HCT116 (cell line): ENCODE measurements at regions not wholly inside any gene's neighbourhood (a gene's known extent, or its start where the extent isn't known, plus 50 kb on each side); places are given as distances from the start of the nearest gene placed in this dataset.

ENCODE experiments used
- ATAC-seq: fragments of 200-7000 bp; cut with Tn5 transposase; 2 replicates; pipeline ENCODE4 v1.9.1; 2020; ENCODE audit warnings: mild to moderate bottlenecking, moderate library complexity
- BruUV-seq: library from RNA; stranded (reverse); fragments of 400-500 nt; replicated peaks from 2 replicates; lab custom pipeline; 2021; lab: Mats Ljungman, UMichigan
- CTCF ChIA-PET: fragments of 300-600 bp; sonication (Branson Sonifier 250); formaldehyde crosslinking; loops from one replicate; lab custom pipeline; 2021; ENCODE audit warnings: antibody characterized with exemption; lab: Charles Lee
- POLR2A ChIA-PET: fragments of 300-600, 350-600 bp; sonication (Branson Sonifier 250); formaldehyde crosslinking; loops from one replicate; lab custom pipeline; 2021; ENCODE audit warnings: antibody characterized with exemption; lab: Charles Lee
- RAD21 ChIA-PET, 2 experiments: fragments of 300-600 bp; sonication (Branson Sonifier 250); formaldehyde crosslinking; loops; one replicate each; lab custom pipeline; 2023; ENCODE audit warnings: low total read pairs in 2 of 2; ENCODE audit not compliant: uncharacterized antibody in 2 of 2, unreplicated experiment in 2 of 2, low non-redundant PET in 1 of 2; lab: Charles Lee
- DNase-seq: peaks from one replicate; pipeline ENCODE4 v3.0.0-alpha.2; 2010; ENCODE audit warnings: low read depth, low spot score
- H2AFZ ChIP-seq: fragments of 200-600 bp; shearing (Covaris generic), sonication (generic); 2 replicates; pipeline ENCODE4 v1.6.1; 2017; ENCODE audit warnings: low read depth, mixed run types, mixed read lengths, antibody characterized with exemption, low read length; ENCODE audit not compliant: poor library complexity, severe bottlenecking
- H3K27ac ChIP-seq: 2 replicates; pipeline ENCODE4 v1.5.1; 2012; ENCODE audit warnings: low read depth, low read length
- H3K27me3 ChIP-seq: fragments of 200-600 bp; sonication (generic); 2 replicates; pipeline ENCODE4 v1.6.1; 2016; ENCODE audit warnings: mixed run types, low read length, mixed read lengths; ENCODE audit not compliant: insufficient read depth
- H3K36me3 ChIP-seq, 2 experiments: fragments of 200-500 bp in 1 of 2; fragments of 200-600 bp in 1 of 2; sonication (Bioruptor generic) in 1 of 2; sonication (generic) in 1 of 2; 2 replicates each; pipeline versions ENCODE4 v1.5.1 to v1.6.1; 2014 to 2016; ENCODE audit warnings: low read length in 2 of 2, inconsistent platforms in 1 of 2, mixed read lengths in 1 of 2, mixed run types in 1 of 2; ENCODE audit not compliant: insufficient read depth in 2 of 2, control insufficient read depth in 1 of 2
- H3K4me1 ChIP-seq, 2 experiments: fragments of 200-600 bp in 1 of 2; sonication (generic) in 1 of 2; 2 replicates each; pipeline versions ENCODE4 v1.5.1 to v1.6.1; 2012 to 2017; ENCODE audit warnings: low read length in 2 of 2, inconsistent platforms in 1 of 2, mild to moderate bottlenecking in 1 of 2, mixed read lengths in 1 of 2, mixed run types in 1 of 2, moderate library complexity in 1 of 2; ENCODE audit not compliant: insufficient read depth in 2 of 2, control insufficient read depth in 1 of 2
- H3K4me2 ChIP-seq: fragments of 200-600 bp; sonication (generic); 2 replicates; pipeline ENCODE4 v1.6.1; 2017; ENCODE audit warnings: mixed run types, low read length, mixed read lengths
- H3K4me3 ChIP-seq, 2 experiments: fragments of 200-600 bp in 1 of 2; sonication (generic) in 1 of 2; replicated peaks in 1 of 2; 2 replicates each; pipeline ENCODE4 v1.5.1; 2011 to 2016; ENCODE audit warnings: low read length in 2 of 2, control low read depth in 1 of 2, low read depth in 1 of 2, mild to moderate bottlenecking in 1 of 2, mixed read lengths in 1 of 2, mixed run types in 1 of 2
- H3K79me2 ChIP-seq: fragments of 200-600 bp; sonication (generic); 2 replicates; pipeline ENCODE4 v1.6.1; 2017; ENCODE audit warnings: mild to moderate bottlenecking, mixed run types, low read length, moderate library complexity, mixed read lengths; ENCODE audit not compliant: insufficient read depth
- H3K9ac ChIP-seq: fragments of 200-600 bp; sonication (generic); 2 replicates; pipeline ENCODE4 v1.6.1; 2016; ENCODE audit warnings: low read length, mixed read lengths
- H3K9me2 ChIP-seq: fragments of 200-600 bp; sonication (generic), shearing (Covaris generic); 2 replicates; pipeline ENCODE4 v1.6.1; 2017; ENCODE audit warnings: mixed run types, mild to moderate bottlenecking, moderate library complexity; ENCODE audit not compliant: insufficient read depth
- H3K9me3 ChIP-seq, 2 experiments: fragments of 200-500 bp in 1 of 2; fragments of 200-600 bp in 1 of 2; sonication (Bioruptor generic) in 1 of 2; sonication (generic) in 1 of 2; 2 replicates each; pipeline ENCODE4 v1.6.1; 2014 to 2017; ENCODE audit warnings: low read length in 2 of 2, mixed read lengths in 2 of 2, inconsistent platforms in 1 of 2, low read depth in 1 of 2, mild to moderate bottlenecking in 1 of 2, mixed run types in 1 of 2, moderate library complexity in 1 of 2; ENCODE audit not compliant: control insufficient read depth in 1 of 2, insufficient read depth in 1 of 2
- H4K20me1 ChIP-seq: fragments of 200-600 bp; sonication (generic), shearing (Covaris generic); 2 replicates; pipeline ENCODE4 v1.6.1; 2017; ENCODE audit warnings: mixed run types, mild to moderate bottlenecking, moderate library complexity; ENCODE audit not compliant: insufficient read depth
- EGR1 ChIP-seq: IDR thresholded peaks from 2 replicates; pipeline ENCODE4 v1.6.1; 2012; ENCODE audit warnings: low read depth
- ELF1 ChIP-seq: IDR thresholded peaks from 2 replicates; pipeline ENCODE4 v1.6.1; 2012; ENCODE audit warnings: low read depth, borderline replicate concordance
- EZH2phosphoT487 ChIP-seq: fragments of 200-600 bp; IDR thresholded peaks from 2 replicates; pipeline ENCODE4 v1.6.1; 2018; ENCODE audit warnings: antibody characterized with exemption, borderline replicate concordance
- POLR2AphosphoS5 ChIP-seq: IDR thresholded peaks from 2 replicates; pipeline ENCODE4 v1.6.1; 2011; ENCODE audit warnings: mild to moderate bottlenecking, low read depth, low read length, moderate library complexity
- RAD21 ChIP-seq: IDR thresholded peaks from 2 replicates; pipeline ENCODE4 v1.6.1; 2012; ENCODE audit warnings: low read depth, mild to moderate bottlenecking
- SRF ChIP-seq: IDR thresholded peaks from 2 replicates; pipeline ENCODE4 v1.6.1; 2012; ENCODE audit warnings: low read depth
- ZNF274 ChIP-seq: fragments of 200-500 bp; sonication (Bioruptor generic); IDR thresholded peaks from 2 replicates; pipeline ENCODE4 v1.6.1; 2014; ENCODE audit warnings: mild to moderate bottlenecking, low read depth, low read length, inconsistent platforms
- intact Hi-C: fragments of 100-400 bp; cut with micrococcal nuclease; formaldehyde crosslinking; loops from 2 replicates; pipeline ENCODE4 v1.10.0; 2022
- TF ChIP-seq, protein P1 (sequence below): IDR thresholded peaks from 2 replicates; pipeline ENCODE4 v1.6.1; 2012
- TF ChIP-seq, protein P2 (sequence below): IDR thresholded peaks from 2 replicates; pipeline ENCODE4 v1.6.1; 2012
- TF ChIP-seq, protein P3 (sequence below): IDR thresholded peaks from 2 replicates; pipeline ENCODE4 v1.6.1; 2012; ENCODE audit warnings: low read depth
- TF ChIP-seq, protein P4 (sequence below): IDR thresholded peaks from 2 replicates; pipeline ENCODE4 v1.6.1; 2011; ENCODE audit warnings: mild to moderate bottlenecking, low read length, moderate library complexity; ENCODE audit not compliant: insufficient replicate concordance; ENCODE audit errors: extremely low read depth

DNA sequence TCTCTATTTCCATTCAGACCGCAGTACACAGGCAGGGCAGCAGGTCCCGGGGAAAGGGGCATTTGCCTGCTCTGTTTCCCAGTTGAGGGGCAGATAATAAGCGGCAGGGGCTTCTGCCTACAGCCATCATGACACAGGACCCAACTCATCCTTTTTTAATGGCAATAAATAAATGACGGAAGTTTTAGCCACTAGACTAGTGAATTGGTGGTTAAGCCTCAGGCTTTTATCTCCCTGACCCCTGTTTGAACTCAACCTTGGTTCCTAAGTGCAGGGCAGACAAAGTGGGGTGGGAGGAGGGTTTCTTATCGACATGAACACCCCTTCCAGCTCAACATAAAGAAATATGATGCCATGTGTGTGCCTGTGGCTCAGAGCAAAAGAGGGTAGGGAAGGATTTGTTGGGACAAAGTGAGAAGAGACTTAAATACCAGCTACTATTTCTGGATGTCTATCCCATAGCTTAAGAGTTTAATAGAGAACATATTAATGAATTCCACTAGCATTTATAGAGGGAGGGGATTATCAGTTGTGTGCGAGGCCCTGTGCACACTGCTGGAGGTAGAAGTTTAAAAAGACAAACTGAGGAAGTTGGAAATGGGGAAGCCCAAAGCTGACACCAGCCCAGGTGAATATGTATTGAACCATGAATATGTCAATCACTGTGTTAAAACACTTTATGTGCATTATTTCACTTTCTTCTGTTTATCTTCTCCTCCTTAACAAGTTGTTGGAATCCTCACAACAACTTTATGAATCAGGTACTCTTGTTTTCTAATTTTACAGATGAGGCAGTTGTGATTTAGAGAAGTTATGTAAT is 939.4 kb downstream of the MCTP2 start:
- POLR2A ChIA-PET, result no interaction called here
- no peaks in the 10 kb centered on the region for H3K9me3 ChIP-seq
- no peak overlapping the region for H3K9ac ChIP-seq
- RAD21 ChIA-PET, result no interaction called here
- H4K20me1 ChIP-seq, result no peaks in the 10 kb centered on the region
- H3K4me2 ChIP-seq, result no peak overlapping the region
- H2AFZ ChIP-seq, result no peak overlapping the region
- no peak overlapping the region for H3K4me3 ChIP-seq
- no peaks in the 10 kb centered on the region for H3K27me3 ChIP-seq
- CTCF ChIA-PET, result no interaction called here
- no peak overlapping the region for H3K27ac ChIP-seq
- ATAC-seq (no peak), DNase-seq (no peak)
- TF ChIP-seq EZH2phosphoT487 (no peak), POLR2AphosphoS5 (no peak), SRF (no peak), RAD21 (no peak), ZNF274 (no peak), ELF1 (no peak), EGR1 (no peak)
- TF ChIP-seq, protein P1, sequence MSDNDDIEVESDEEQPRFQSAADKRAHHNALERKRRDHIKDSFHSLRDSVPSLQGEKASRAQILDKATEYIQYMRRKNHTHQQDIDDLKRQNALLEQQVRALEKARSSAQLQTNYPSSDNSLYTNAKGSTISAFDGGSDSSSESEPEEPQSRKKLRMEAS, result no peak
- TF ChIP-seq, protein P2, sequence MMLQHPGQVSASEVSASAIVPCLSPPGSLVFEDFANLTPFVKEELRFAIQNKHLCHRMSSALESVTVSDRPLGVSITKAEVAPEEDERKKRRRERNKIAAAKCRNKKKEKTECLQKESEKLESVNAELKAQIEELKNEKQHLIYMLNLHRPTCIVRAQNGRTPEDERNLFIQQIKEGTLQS, result no peak
- TF ChIP-seq, protein P3, sequence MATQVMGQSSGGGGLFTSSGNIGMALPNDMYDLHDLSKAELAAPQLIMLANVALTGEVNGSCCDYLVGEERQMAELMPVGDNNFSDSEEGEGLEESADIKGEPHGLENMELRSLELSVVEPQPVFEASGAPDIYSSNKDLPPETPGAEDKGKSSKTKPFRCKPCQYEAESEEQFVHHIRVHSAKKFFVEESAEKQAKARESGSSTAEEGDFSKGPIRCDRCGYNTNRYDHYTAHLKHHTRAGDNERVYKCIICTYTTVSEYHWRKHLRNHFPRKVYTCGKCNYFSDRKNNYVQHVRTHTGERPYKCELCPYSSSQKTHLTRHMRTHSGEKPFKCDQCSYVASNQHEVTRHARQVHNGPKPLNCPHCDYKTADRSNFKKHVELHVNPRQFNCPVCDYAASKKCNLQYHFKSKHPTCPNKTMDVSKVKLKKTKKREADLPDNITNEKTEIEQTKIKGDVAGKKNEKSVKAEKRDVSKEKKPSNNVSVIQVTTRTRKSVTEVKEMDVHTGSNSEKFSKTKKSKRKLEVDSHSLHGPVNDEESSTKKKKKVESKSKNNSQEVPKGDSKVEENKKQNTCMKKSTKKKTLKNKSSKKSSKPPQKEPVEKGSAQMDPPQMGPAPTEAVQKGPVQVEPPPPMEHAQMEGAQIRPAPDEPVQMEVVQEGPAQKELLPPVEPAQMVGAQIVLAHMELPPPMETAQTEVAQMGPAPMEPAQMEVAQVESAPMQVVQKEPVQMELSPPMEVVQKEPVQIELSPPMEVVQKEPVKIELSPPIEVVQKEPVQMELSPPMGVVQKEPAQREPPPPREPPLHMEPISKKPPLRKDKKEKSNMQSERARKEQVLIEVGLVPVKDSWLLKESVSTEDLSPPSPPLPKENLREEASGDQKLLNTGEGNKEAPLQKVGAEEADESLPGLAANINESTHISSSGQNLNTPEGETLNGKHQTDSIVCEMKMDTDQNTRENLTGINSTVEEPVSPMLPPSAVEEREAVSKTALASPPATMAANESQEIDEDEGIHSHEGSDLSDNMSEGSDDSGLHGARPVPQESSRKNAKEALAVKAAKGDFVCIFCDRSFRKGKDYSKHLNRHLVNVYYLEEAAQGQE, result no peak
- TF ChIP-seq, protein P4, sequence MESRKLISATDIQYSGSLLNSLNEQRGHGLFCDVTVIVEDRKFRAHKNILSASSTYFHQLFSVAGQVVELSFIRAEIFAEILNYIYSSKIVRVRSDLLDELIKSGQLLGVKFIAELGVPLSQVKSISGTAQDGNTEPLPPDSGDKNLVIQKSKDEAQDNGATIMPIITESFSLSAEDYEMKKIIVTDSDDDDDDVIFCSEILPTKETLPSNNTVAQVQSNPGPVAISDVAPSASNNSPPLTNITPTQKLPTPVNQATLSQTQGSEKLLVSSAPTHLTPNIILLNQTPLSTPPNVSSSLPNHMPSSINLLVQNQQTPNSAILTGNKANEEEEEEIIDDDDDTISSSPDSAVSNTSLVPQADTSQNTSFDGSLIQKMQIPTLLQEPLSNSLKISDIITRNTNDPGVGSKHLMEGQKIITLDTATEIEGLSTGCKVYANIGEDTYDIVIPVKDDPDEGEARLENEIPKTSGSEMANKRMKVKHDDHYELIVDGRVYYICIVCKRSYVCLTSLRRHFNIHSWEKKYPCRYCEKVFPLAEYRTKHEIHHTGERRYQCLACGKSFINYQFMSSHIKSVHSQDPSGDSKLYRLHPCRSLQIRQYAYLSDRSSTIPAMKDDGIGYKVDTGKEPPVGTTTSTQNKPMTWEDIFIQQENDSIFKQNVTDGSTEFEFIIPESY, result no peak
- H3K4me1 ChIP-seq, result no peaks in the 10 kb centered on the region
- no peaks in the 10 kb centered on the region for H3K9me2 ChIP-seq
- no peaks in the 10 kb centered on the region for H3K36me3 ChIP-seq
- BruUV-seq, result no TSS peak
- no peaks in the 10 kb centered on the region for H3K79me2 ChIP-seq
- intact Hi-C loops, result no loop called here
